SK-N-SH (cell line): ENCODE measurements at regions not wholly inside any gene's neighbourhood (a gene's known extent, or its start where the extent isn't known, plus 50 kb on each side); places are given as distances from the start of the nearest gene placed in this dataset.

Experiments used
- CTCF ChIA-PET: fragments of 300-600, 350-600 bp; formaldehyde crosslinking; extraction: SDS; loops from one replicate; lab custom pipeline; 2021; lab: Yijun Ruan, JAX
- POLR2A ChIA-PET: fragments of 350-600 bp; sonication (Branson Sonifier 250); formaldehyde crosslinking; extraction: SDS; loops from one replicate; lab custom pipeline; 2020; ENCODE audit warnings: antibody characterized with exemption, inconsistent platforms; lab: Yijun Ruan, JAX
- DNase-seq: peaks from one replicate; pipeline ENCODE4 v3.0.0; 2012
- H2AFZ ChIP-seq: fragments of 200-600 bp; sonication (generic); 2 replicates; pipeline ENCODE4 v1.8.1; 2016; ENCODE audit warnings: antibody characterized with exemption, mild to moderate bottlenecking, low read depth
- H3F3A ChIP-seq: fragments of 200-600 bp; sonication (generic); replicated peaks from 2 replicates; pipeline ENCODE3; 2016; ENCODE audit warnings: antibody characterized with exemption, mild to moderate bottlenecking; ENCODE audit not compliant: insufficient read depth
- H3K27ac ChIP-seq, 2 experiments: fragments of 200-500 bp in 1 of 2; fragments of 200-600 bp in 1 of 2; sonication (Bioruptor generic) in 1 of 2; sonication (generic), shearing (Covaris generic) in 1 of 2; 2 replicates each; pipeline versions ENCODE4 v1.5.1 to v1.6.1; 2014 to 2016; ENCODE audit warnings: low read depth in 2 of 2, inconsistent platforms in 1 of 2, low read length in 1 of 2, mild to moderate bottlenecking in 1 of 2, mixed read lengths in 1 of 2
- H3K27me3 ChIP-seq: fragments of 200-600 bp; sonication (generic), shearing (Covaris generic); 2 replicates; pipeline ENCODE4 v1.6.1; 2016; ENCODE audit warnings: mixed run types; ENCODE audit not compliant: insufficient read depth
- H3K36me3 ChIP-seq, 2 experiments: fragments of 200-500 bp in 1 of 2; fragments of 200-600 bp in 1 of 2; sonication (Bioruptor generic) in 1 of 2; sonication (generic) in 1 of 2; replicated peaks in 1 of 2; 2 replicates each; pipeline versions ENCODE3 to v1.5.1; 2014 to 2016; ENCODE audit warnings: low read length in 1 of 2, mild to moderate bottlenecking in 1 of 2; ENCODE audit not compliant: insufficient read depth in 2 of 2, control insufficient read depth in 1 of 2
- H3K4me1 ChIP-seq, 2 experiments: fragments of 200-500 bp in 1 of 2; fragments of 200-600 bp in 1 of 2; sonication (Bioruptor generic) in 1 of 2; sonication (generic), shearing (Covaris generic) in 1 of 2; 2 replicates each; pipeline versions ENCODE4 v1.5.1 to v1.6.1; 2014 to 2016; ENCODE audit warnings: low read depth in 1 of 2, low read length in 1 of 2, mixed run types in 1 of 2; ENCODE audit not compliant: insufficient read depth in 2 of 2, control insufficient read depth in 1 of 2
- H3K4me2 ChIP-seq: fragments of 200-600 bp; sonication (generic), shearing (Covaris generic); 2 replicates; pipeline ENCODE4 v1.6.1; 2017; ENCODE audit warnings: mixed run types
- H3K4me3 ChIP-seq, 2 experiments: fragments of 200-500 bp in 1 of 2; fragments of 200-600 bp in 1 of 2; sonication (Bioruptor generic) in 1 of 2; sonication (generic), shearing (Covaris generic) in 1 of 2; 2 replicates each; pipeline versions ENCODE4 v1.5.1 to v1.8.1; 2014 to 2016; ENCODE audit warnings: low read depth in 2 of 2, inconsistent platforms in 1 of 2, low read length in 1 of 2, mild to moderate bottlenecking in 1 of 2, mixed read lengths in 1 of 2, moderate library complexity in 1 of 2
- H3K79me2 ChIP-seq: fragments of 200-600 bp; sonication (generic); 2 replicates; pipeline ENCODE4 v1.8.1; 2017; ENCODE audit warnings: mild to moderate bottlenecking; ENCODE audit not compliant: insufficient read depth
- H3K9ac ChIP-seq: fragments of 200-600 bp; sonication (generic); 2 replicates; pipeline ENCODE4 v1.6.1; 2017; ENCODE audit warnings: mixed run types
- H3K9me2 ChIP-seq: fragments of 200-600 bp; sonication (generic); 2 replicates; pipeline ENCODE4 v1.6.1; 2017; ENCODE audit warnings: mixed run types
- H3K9me3 ChIP-seq: fragments of 200-600 bp; sonication (generic); 2 replicates; pipeline ENCODE4 v1.6.1; 2017; ENCODE audit warnings: mixed run types, mild to moderate bottlenecking, moderate library complexity
- H4K20me1 ChIP-seq: fragments of 200-600 bp; sonication (generic); 2 replicates; pipeline ENCODE4 v1.6.1; 2017; ENCODE audit warnings: mild to moderate bottlenecking, mixed run types; ENCODE audit not compliant: insufficient read depth
- CHD2 ChIP-seq: fragments of 150-350 bp; IDR thresholded peaks from 2 replicates; pipeline ENCODE4 v1.6.1; 2018; ENCODE audit warnings: low read length; ENCODE audit not compliant: partially characterized antibody
- CTCF ChIP-seq: fragments of 200-600 bp; sonication (generic); IDR thresholded peaks from 2 replicates; pipeline ENCODE4 v1.6.1; 2017; ENCODE audit warnings: antibody characterized with exemption, mild to moderate bottlenecking, moderate library complexity
- ELF1 ChIP-seq: IDR thresholded peaks from 2 replicates; pipeline ENCODE4 v1.4.0; 2012
- FOSL2 ChIP-seq: IDR thresholded peaks from 2 replicates; pipeline ENCODE4 v1.4.0; 2012; ENCODE audit warnings: low read depth, mild to moderate bottlenecking, moderate library complexity, borderline replicate concordance
- FOXJ3 ChIP-seq: sonication (generic); formaldehyde crosslinking; IDR thresholded peaks from 2 replicates; pipeline ENCODE4 v1.5.1; 2020; ENCODE audit warnings: mild to moderate bottlenecking, missing genetic modification reagents
- FOXM1 ChIP-seq: IDR thresholded peaks from 2 replicates; pipeline ENCODE4 v1.4.0; 2012; ENCODE audit warnings: low read depth, mild to moderate bottlenecking
- GABPA ChIP-seq: IDR thresholded peaks from 2 replicates; pipeline ENCODE4 v1.4.0; 2012; ENCODE audit warnings: low read depth, mild to moderate bottlenecking
- GATA2 ChIP-seq: sonication (generic); formaldehyde crosslinking; IDR thresholded peaks from 2 replicates; pipeline ENCODE4 v1.5.0; 2020; ENCODE audit warnings: mild to moderate bottlenecking, missing genetic modification reagents
- MAX ChIP-seq: IDR thresholded peaks from 2 replicates; pipeline ENCODE4 v1.4.0; 2012; ENCODE audit warnings: low read depth
- MXI1 ChIP-seq: IDR thresholded peaks from 2 replicates; pipeline ENCODE4 v1.6.1; 2012; ENCODE audit warnings: mild to moderate bottlenecking, low read depth, low read length, improper control_type of control experiment
- NFIC ChIP-seq: IDR thresholded peaks from 2 replicates; pipeline ENCODE4 v1.4.0; 2012; ENCODE audit warnings: borderline replicate concordance
- PBX3 ChIP-seq: IDR thresholded peaks from 2 replicates; pipeline ENCODE4; 2012
- RAD21 ChIP-seq: IDR thresholded peaks from 2 replicates; pipeline ENCODE4 v1.6.1; 2012; ENCODE audit warnings: mild to moderate bottlenecking, low read length
- SIN3A ChIP-seq: IDR thresholded peaks from 2 replicates; pipeline ENCODE4 v1.6.1; 2012; ENCODE audit warnings: low read depth, mild to moderate bottlenecking, low read length, moderate library complexity, borderline replicate concordance
- TEAD4 ChIP-seq: IDR thresholded peaks from 2 replicates; pipeline ENCODE4 v1.4.0; 2012; ENCODE audit warnings: mild to moderate bottlenecking, borderline replicate concordance; ENCODE audit not compliant: insufficient read depth
- USF2 ChIP-seq: fragments of 150-350 bp; IDR thresholded peaks from 2 replicates; pipeline ENCODE4 v1.6.1; 2017; ENCODE audit warnings: antibody characterized with exemption, low read length, low read depth, borderline replicate concordance
- YY1 ChIP-seq: IDR thresholded peaks from 2 replicates; pipeline ENCODE4 v1.4.0; 2012; ENCODE audit warnings: low read depth, mild to moderate bottlenecking
- WGBS: methylation state at CpG from one replicate; pipeline ENCODE4 v1.1.6; 2017; ENCODE audit warnings: low lambda C conversion rate; 5-methylcytosine and 5-hydroxymethylcytosine counted together
- TF ChIP-seq, protein P1 (sequence below): IDR thresholded peaks from 2 replicates; pipeline ENCODE4 v1.4.0; 2012; ENCODE audit warnings: low read depth, borderline replicate concordance
- TF ChIP-seq, protein P2 (sequence below): IDR thresholded peaks from 2 replicates; pipeline ENCODE4 v1.4.0; 2012; ENCODE audit warnings: low read depth, borderline replicate concordance

GRCh38 chr13:90806016-90806615 is 541.4 kb upstream of the MIR17HG start:
- TF ChIP-seq CHD2 (no peak), GATA2 (CRISPR knock-in tag) (0 out of 2 replicates have a peak, but pooled peaks have one; percentile 10)
- no peaks in the 10 kb centered on the region for H3K36me3 ChIP-seq
- 67% methylated on average over 1 of the region's 1 CpG for WGBS
- no peak overlapping the region for H3K4me3 ChIP-seq
- no peaks in the 10 kb centered on the region for H3K9me2 ChIP-seq
- no peak overlapping the region for H3K4me2 ChIP-seq
- no peaks in the 10 kb centered on the region for H3F3A ChIP-seq
- peak; percentile 1 for DNase-seq
- H3K9ac ChIP-seq = no peak overlapping the region
- no peaks in the 10 kb centered on the region for H4K20me1 ChIP-seq
- CTCF ChIA-PET = interaction anchor here (0.6 to 1.3 kb wide), 2 partner anchors 61 to 504 kb away, joined by 3 read pairs; no protein-coding TSS in a partner anchor
- H3K27me3 ChIP-seq = no peaks in the 10 kb centered on the region
- H3K4me1 ChIP-seq = no peaks in the 10 kb centered on the region; a peak in 1 of 4 replicates
- no peak overlapping the region for H3K27ac ChIP-seq
- H3K9me3 ChIP-seq = no peaks in the 10 kb centered on the region
- POLR2A ChIA-PET = no interaction called here
- no peaks in the 10 kb centered on the region for H3K79me2 ChIP-seq
- no peak overlapping the region for H2AFZ ChIP-seq

GRCh38 chr13:90806892-90807291 is 540.6 kb upstream of the MIR17HG start:
- Histone ChIP-seq H3K79me2 (no peaks in the 10 kb centered on the region), H3K4me1 (no peaks in the 10 kb centered on the region; a peak in 1 of 4 replicates), H3K9me2 (no peaks in the 10 kb centered on the region), H3K4me3 (no peak overlapping the region)
- 40% methylated on average over 2 of the region's 2 CpGs for WGBS
- CTCF ChIA-PET = interaction anchor here (1.3 kb wide), 1 partner anchor 60 kb away, joined by 3 read pairs; no protein-coding TSS in a partner anchor
- TF ChIP-seq GATA2 (CRISPR knock-in tag) = no peak
- no peak for TF ChIP-seq FOXJ3 (CRISPR knock-in tag)
- TF ChIP-seq PBX3 = no peak
- TF ChIP-seq FOXM1 = no peak
- no peak for TF ChIP-seq RAD21
- no peak for TF ChIP-seq FOSL2
- TF ChIP-seq CHD2 = no peak
- no peak for TF ChIP-seq USF2
- no peak for TF ChIP-seq CTCF
- no peak for TF ChIP-seq YY1
- no peak for TF ChIP-seq GABPA
- no peak for TF ChIP-seq MXI1
- no peak for TF ChIP-seq TEAD4
- TF ChIP-seq, protein P1, sequence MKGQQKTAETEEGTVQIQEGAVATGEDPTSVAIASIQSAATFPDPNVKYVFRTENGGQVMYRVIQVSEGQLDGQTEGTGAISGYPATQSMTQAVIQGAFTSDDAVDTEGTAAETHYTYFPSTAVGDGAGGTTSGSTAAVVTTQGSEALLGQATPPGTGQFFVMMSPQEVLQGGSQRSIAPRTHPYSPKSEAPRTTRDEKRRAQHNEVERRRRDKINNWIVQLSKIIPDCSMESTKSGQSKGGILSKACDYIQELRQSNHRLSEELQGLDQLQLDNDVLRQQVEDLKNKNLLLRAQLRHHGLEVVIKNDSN = no peak
- TF ChIP-seq SIN3A = no peak
- TF ChIP-seq NFIC = no peak
- TF ChIP-seq MAX = no peak
- TF ChIP-seq, protein P2, sequence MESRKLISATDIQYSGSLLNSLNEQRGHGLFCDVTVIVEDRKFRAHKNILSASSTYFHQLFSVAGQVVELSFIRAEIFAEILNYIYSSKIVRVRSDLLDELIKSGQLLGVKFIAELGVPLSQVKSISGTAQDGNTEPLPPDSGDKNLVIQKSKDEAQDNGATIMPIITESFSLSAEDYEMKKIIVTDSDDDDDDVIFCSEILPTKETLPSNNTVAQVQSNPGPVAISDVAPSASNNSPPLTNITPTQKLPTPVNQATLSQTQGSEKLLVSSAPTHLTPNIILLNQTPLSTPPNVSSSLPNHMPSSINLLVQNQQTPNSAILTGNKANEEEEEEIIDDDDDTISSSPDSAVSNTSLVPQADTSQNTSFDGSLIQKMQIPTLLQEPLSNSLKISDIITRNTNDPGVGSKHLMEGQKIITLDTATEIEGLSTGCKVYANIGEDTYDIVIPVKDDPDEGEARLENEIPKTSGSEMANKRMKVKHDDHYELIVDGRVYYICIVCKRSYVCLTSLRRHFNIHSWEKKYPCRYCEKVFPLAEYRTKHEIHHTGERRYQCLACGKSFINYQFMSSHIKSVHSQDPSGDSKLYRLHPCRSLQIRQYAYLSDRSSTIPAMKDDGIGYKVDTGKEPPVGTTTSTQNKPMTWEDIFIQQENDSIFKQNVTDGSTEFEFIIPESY = no peak
- no peak for TF ChIP-seq ELF1
- TF ChIP-seq, all 33 proteins: peak for 0
- Histone ChIP-seq H3K4me2 (no peak overlapping the region), H3K36me3 (no peaks in the 10 kb centered on the region), H3K27me3 (no peaks in the 10 kb centered on the region), H3K27ac (no peak overlapping the region), H3F3A (no peaks in the 10 kb centered on the region), H2AFZ (no peak overlapping the region), H3K9ac (no peak overlapping the region), H3K9me3 (no peaks in the 10 kb centered on the region), H4K20me1 (no peaks in the 10 kb centered on the region)
- POLR2A ChIA-PET = no interaction called here
- DNase-seq = no peak
